ENCODE measurements at regions not wholly inside any gene's neighbourhood (a gene's known extent, or its start where the extent isn't known, plus 50 kb on each side); places are given as distances from the start of the nearest gene placed in this dataset.

DNA sequence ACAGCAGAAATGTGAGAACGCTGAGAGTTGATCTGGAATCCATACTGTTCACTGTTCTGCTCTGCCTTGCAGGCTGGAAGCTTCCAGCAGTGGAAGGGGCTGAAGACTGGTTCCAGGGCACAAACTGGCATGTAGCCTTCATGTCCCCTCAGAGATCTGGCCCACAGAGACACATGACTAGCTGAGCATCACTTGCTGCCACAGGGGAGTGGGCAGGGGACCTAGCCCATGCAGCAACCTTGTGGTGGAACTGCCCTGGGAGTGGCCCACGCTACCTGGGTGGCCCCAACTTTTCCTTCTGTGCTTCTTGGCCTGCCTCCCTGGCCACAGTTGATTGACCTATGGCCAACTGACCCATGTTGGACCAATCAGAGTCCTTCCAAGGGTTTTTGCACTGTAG lies 98.1 kb downstream of the TPRA1 start:
- TF ChIP-seq, protein P1, sequence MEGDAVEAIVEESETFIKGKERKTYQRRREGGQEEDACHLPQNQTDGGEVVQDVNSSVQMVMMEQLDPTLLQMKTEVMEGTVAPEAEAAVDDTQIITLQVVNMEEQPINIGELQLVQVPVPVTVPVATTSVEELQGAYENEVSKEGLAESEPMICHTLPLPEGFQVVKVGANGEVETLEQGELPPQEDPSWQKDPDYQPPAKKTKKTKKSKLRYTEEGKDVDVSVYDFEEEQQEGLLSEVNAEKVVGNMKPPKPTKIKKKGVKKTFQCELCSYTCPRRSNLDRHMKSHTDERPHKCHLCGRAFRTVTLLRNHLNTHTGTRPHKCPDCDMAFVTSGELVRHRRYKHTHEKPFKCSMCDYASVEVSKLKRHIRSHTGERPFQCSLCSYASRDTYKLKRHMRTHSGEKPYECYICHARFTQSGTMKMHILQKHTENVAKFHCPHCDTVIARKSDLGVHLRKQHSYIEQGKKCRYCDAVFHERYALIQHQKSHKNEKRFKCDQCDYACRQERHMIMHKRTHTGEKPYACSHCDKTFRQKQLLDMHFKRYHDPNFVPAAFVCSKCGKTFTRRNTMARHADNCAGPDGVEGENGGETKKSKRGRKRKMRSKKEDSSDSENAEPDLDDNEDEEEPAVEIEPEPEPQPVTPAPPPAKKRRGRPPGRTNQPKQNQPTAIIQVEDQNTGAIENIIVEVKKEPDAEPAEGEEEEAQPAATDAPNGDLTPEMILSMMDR (IDR thresholded peaks at IDR 0.05; ENCODE audit: low read depth, low read length) = no peak
- TF ChIP-seq POLR2A (IDR thresholded peaks at IDR 0.05; ENCODE audit: extremely low read depth, insufficient read length) = no peak

Measured in NB4 (cell line).